KMS-11 (cell line): ENCODE measurements at regions not wholly inside any gene's neighbourhood (a gene's known extent, or its start where the extent isn't known, plus 50 kb on each side); places are given as distances from the start of the nearest gene placed in this dataset.

Source experiments
- H2AFZ ChIP-seq: fragments of 200-600 bp; sonication (generic); 2 replicates; pipeline ENCODE4 v1.6.1; 2016; ENCODE audit warnings: antibody characterized with exemption, mixed run types, low read depth
- H3K27ac ChIP-seq: fragments of 200-600 bp; sonication (generic); 2 replicates; pipeline ENCODE4 v1.6.1; 2016; ENCODE audit warnings: mild to moderate bottlenecking, mixed run types
- H3K27me3 ChIP-seq: fragments of 200-600 bp; sonication (generic); 2 replicates; pipeline ENCODE4 v1.6.1; 2017; ENCODE audit warnings: mild to moderate bottlenecking, low read depth, mixed run types, moderate library complexity; ENCODE audit not compliant: insufficient read depth
- H3K36me3 ChIP-seq: fragments of 200-600 bp; sonication (generic); 2 replicates; pipeline ENCODE4 v1.6.1; 2017; ENCODE audit warnings: mild to moderate bottlenecking, mixed run types; ENCODE audit not compliant: insufficient read depth
- H3K4me1 ChIP-seq: fragments of 200-600 bp; sonication (generic); 2 replicates; pipeline ENCODE4 v1.6.1; 2016; ENCODE audit warnings: mild to moderate bottlenecking, low read depth, mixed run types; ENCODE audit not compliant: poor library complexity, severe bottlenecking
- H3K4me2 ChIP-seq: fragments of 200-600 bp; sonication (generic); 2 replicates; pipeline ENCODE4 v1.7.0; 2016; ENCODE audit warnings: mild to moderate bottlenecking, mixed run types
- H3K4me3 ChIP-seq: fragments of 200-600 bp; sonication (generic); IDR thresholded peaks from 2 replicates; pipeline ENCODE4 v1.6.1; 2017; ENCODE audit warnings: low read depth, low read length, mixed read lengths; ENCODE audit not compliant: insufficient read depth
- H3K79me2 ChIP-seq: fragments of 200-600 bp; sonication (generic); 2 replicates; pipeline ENCODE4 v1.6.1; 2016; ENCODE audit warnings: low read depth, mixed run types; ENCODE audit not compliant: insufficient read depth
- H3K9ac ChIP-seq: fragments of 200-600 bp; sonication (generic); 2 replicates; pipeline ENCODE4 v1.6.1; 2016; ENCODE audit warnings: mild to moderate bottlenecking, mixed run types
- H4K20me1 ChIP-seq: fragments of 200-600 bp; sonication (generic); 2 replicates; pipeline ENCODE4 v1.6.1; 2016; ENCODE audit warnings: mild to moderate bottlenecking, mixed run types; ENCODE audit not compliant: insufficient read depth
- CTCF ChIP-seq: fragments of 200-600 bp; sonication (generic); conservative IDR thresholded peaks from 2 replicates; pipeline ENCODE4 v1.6.1; 2017; ENCODE audit warnings: low read depth, mild to moderate bottlenecking, antibody characterized with exemption, low read length, moderate library complexity, mixed read lengths

GRCh38 chr6:94751641-94752329, 825.5 kb upstream of the MANEA start:
- TF ChIP-seq CTCF = no peak

DNA sequence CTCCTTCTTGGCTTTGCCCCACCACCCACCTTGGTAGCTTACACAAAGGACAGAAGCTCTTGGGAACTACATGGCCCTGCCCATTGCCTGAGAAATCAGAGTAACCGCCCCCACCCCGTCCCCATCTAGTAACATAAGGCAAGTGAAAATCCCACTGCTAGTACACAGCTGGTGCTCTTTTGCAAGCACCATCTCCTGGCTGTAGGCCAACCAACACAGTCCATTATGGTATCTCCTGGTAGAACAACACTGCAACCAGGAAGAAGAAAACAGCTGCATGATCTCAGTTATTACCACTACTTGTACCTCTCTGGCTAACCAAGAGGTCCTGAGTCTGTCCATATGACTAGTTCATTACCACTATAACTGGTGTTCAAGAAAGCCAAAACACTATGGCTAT, 841.1 kb upstream of the MANEA start:
- no peaks in the 10 kb centered on the region for H3K36me3 ChIP-seq
- H3K27ac ChIP-seq = no peak overlapping the region
- no peak for TF ChIP-seq CTCF
- H4K20me1 ChIP-seq = no peaks in the 10 kb centered on the region
- H3K4me2 ChIP-seq = no peak overlapping the region
- no peaks in the 10 kb centered on the region for H3K79me2 ChIP-seq
- no peak overlapping the region for H3K9ac ChIP-seq
- H3K27me3 ChIP-seq = no peaks in the 10 kb centered on the region
- H3K4me1 ChIP-seq = no peaks in the 10 kb centered on the region
- no peak overlapping the region for H2AFZ ChIP-seq
- H3K4me3 ChIP-seq = no peak overlapping the region

More at GRCh38 chr6:94751641-94752329, 825.5 kb upstream of the MANEA start:
- Histone ChIP-seq H2AFZ (no peak overlapping the region), H3K4me1 (no peaks in the 10 kb centered on the region), H3K79me2 (no peaks in the 10 kb centered on the region), H3K27me3 (no peaks in the 10 kb centered on the region), H3K9ac (no peak overlapping the region), H4K20me1 (no peaks in the 10 kb centered on the region), H3K27ac (no peak overlapping the region), H3K4me3 (no peak overlapping the region), H3K36me3 (no peaks in the 10 kb centered on the region), H3K4me2 (no peak overlapping the region)

GRCh38 chr6:94735270-94735669, 842.1 kb upstream of the MANEA start:
- no peaks in the 10 kb centered on the region for H3K79me2 ChIP-seq
- H2AFZ ChIP-seq = no peak overlapping the region
- H3K27ac ChIP-seq = no peak overlapping the region
- no peak for TF ChIP-seq CTCF
- H3K27me3 ChIP-seq = no peaks in the 10 kb centered on the region
- H3K9ac ChIP-seq = no peak overlapping the region
- H3K4me1 ChIP-seq = no peaks in the 10 kb centered on the region
- no peaks in the 10 kb centered on the region for H4K20me1 ChIP-seq
- H3K36me3 ChIP-seq = no peaks in the 10 kb centered on the region
- no peak overlapping the region for H3K4me3 ChIP-seq
- no peak overlapping the region for H3K4me2 ChIP-seq

GRCh38 chr6:94734751-94735150, 842.6 kb upstream of the MANEA start:
- H3K79me2 ChIP-seq = no peaks in the 10 kb centered on the region
- no peak overlapping the region for H3K9ac ChIP-seq
- no peak overlapping the region for H2AFZ ChIP-seq
- no peaks in the 10 kb centered on the region for H3K36me3 ChIP-seq
- H3K4me1 ChIP-seq = no peaks in the 10 kb centered on the region
- no peak overlapping the region for H3K27ac ChIP-seq
- no peak overlapping the region for H3K4me2 ChIP-seq
- no peaks in the 10 kb centered on the region for H3K27me3 ChIP-seq
- no peaks in the 10 kb centered on the region for H4K20me1 ChIP-seq
- no peak for TF ChIP-seq CTCF
- H3K4me3 ChIP-seq = no peak overlapping the region
